Activated CD8-positive, alpha-beta T cell treated with anti-CD3 and anti-CD28 coated beads for 36 hours (primary cell): ENCODE measurements at regions not wholly inside any gene's neighbourhood (a gene's known extent, or its start where the extent isn't known, plus 50 kb on each side); places are given as distances from the start of the nearest gene placed in this dataset.

Experiments
- ATAC-seq: fragments of 200-7000 bp; cut with Tn5 transposase; one replicate; pipeline ENCODE4 v1.10.0; 2021; ENCODE audit warnings: mild to moderate bottlenecking, moderate library complexity
- CTCF ChIA-PET: fragments of 350-600 bp; sonication (Branson Sonifier 250); formaldehyde crosslinking; loops from one replicate; lab custom pipeline; 2021; ENCODE audit warnings: antibody characterized with exemption; lab: Charles Lee
- POLR2A ChIA-PET: fragments of 350-600 bp; sonication (Branson Sonifier 250); formaldehyde crosslinking; loops from one replicate; lab custom pipeline; 2021; ENCODE audit warnings: antibody characterized with exemption; lab: Charles Lee
- DNase-seq: peaks from one replicate; pipeline ENCODE4 v3.0.0-alpha.2; 2020
- H3K27ac Mint-ChIP-seq: one replicate; pipeline ENCODE4 v1.8.0; 2021; ENCODE audit warnings: mild to moderate bottlenecking, mixed read lengths
- H3K27me3 Mint-ChIP-seq: one replicate; pipeline ENCODE4 v1.8.0; 2021; ENCODE audit warnings: mixed read lengths
- H3K36me3 Mint-ChIP-seq: one replicate; pipeline ENCODE4 v1.8.0; 2021; ENCODE audit warnings: low read depth, mixed read lengths
- H3K4me1 Mint-ChIP-seq: one replicate; pipeline ENCODE4 v1.8.0; 2021; ENCODE audit warnings: low read depth, mixed read lengths
- H3K4me3 Mint-ChIP-seq: one replicate; pipeline ENCODE4 v1.8.0; 2021; ENCODE audit warnings: mild to moderate bottlenecking, moderate library complexity, mixed read lengths
- H3K9me3 Mint-ChIP-seq: one replicate; pipeline ENCODE4 v1.8.0; 2021; ENCODE audit warnings: mixed read lengths
- intact Hi-C: fragments of 100-400 bp; cut with micrococcal nuclease; formaldehyde crosslinking; loops from one replicate; pipeline ENCODE4 v1.10.0; 2022
- TF ChIP-seq, protein P1 (sequence below): fragments of 200-600 bp; IDR thresholded peaks from one replicate; pipeline ENCODE4 v1.8.0; 2022; ENCODE audit warnings: antibody characterized with exemption, mild to moderate bottlenecking

DNA sequence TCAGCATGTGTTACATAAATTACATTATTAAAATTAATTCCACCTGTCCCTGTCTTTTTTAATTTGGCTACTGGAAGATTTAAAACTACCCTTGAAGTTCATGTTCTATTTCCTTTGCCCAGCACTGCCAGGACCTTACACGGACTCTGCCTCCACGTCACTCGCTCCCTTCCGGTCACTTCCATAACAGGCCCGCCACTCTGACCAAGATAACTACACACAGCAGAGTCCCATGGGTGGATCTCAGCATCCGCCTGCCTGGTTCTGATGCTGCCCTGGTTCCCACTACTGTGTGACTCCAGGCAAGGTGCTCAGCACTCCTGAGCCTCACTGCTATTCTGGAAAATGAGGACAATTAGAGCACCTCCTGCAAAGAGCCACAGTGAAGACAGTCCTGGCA lies 153.3 kb upstream of the ERG start:
- TF ChIP-seq, protein P1, sequence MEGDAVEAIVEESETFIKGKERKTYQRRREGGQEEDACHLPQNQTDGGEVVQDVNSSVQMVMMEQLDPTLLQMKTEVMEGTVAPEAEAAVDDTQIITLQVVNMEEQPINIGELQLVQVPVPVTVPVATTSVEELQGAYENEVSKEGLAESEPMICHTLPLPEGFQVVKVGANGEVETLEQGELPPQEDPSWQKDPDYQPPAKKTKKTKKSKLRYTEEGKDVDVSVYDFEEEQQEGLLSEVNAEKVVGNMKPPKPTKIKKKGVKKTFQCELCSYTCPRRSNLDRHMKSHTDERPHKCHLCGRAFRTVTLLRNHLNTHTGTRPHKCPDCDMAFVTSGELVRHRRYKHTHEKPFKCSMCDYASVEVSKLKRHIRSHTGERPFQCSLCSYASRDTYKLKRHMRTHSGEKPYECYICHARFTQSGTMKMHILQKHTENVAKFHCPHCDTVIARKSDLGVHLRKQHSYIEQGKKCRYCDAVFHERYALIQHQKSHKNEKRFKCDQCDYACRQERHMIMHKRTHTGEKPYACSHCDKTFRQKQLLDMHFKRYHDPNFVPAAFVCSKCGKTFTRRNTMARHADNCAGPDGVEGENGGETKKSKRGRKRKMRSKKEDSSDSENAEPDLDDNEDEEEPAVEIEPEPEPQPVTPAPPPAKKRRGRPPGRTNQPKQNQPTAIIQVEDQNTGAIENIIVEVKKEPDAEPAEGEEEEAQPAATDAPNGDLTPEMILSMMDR = no peak
- H3K4me3 Mint-ChIP-seq = no peak overlapping the region
- no peaks in the 10 kb centered on the region for H3K36me3 Mint-ChIP-seq
- H3K27me3 Mint-ChIP-seq = peaks cover 18% of the 10 kb centered on the region
- POLR2A ChIA-PET = no interaction called here
- DNase-seq = no peak
- no peaks in the 10 kb centered on the region for H3K9me3 Mint-ChIP-seq
- no peak for ATAC-seq
- H3K27ac Mint-ChIP-seq = no peak overlapping the region
- H3K4me1 Mint-ChIP-seq = peaks cover 1% of the 10 kb centered on the region
- intact Hi-C loops = no loop called here
- CTCF ChIA-PET = no interaction called here

DNA sequence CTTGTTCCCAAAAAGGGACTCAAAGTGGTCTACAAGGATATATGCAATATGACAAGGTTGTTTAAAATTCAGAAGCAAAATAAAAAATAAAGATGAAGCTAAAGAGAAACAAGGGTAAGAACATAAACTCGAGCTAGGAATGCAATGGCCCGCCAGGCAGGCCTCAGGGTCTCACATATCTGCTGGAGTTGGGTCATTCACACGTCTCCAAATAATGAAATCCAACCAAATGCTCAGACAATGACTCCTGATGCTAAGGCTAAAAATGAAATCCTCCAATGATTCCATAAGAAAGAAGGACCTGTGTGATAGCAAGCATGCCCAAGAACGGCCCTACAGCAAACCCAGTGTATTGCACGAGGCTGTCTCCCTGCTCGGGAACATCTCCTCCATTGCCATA lies 153.3 kb upstream of the ETS2 start:
- H3K27ac Mint-ChIP-seq = no peak overlapping the region
- POLR2A ChIA-PET = no interaction called here
- H3K4me3 Mint-ChIP-seq = no peak overlapping the region
- TF ChIP-seq, protein P1 = no peak
- ATAC-seq (no peak), DNase-seq (no peak)
- no peaks in the 10 kb centered on the region for H3K9me3 Mint-ChIP-seq
- H3K4me1 Mint-ChIP-seq = no peaks in the 10 kb centered on the region
- CTCF ChIA-PET = no interaction called here
- H3K36me3 Mint-ChIP-seq = no peaks in the 10 kb centered on the region
- intact Hi-C loops = no loop called here
- H3K27me3 Mint-ChIP-seq = peaks cover 15% of the 10 kb centered on the region

DNA sequence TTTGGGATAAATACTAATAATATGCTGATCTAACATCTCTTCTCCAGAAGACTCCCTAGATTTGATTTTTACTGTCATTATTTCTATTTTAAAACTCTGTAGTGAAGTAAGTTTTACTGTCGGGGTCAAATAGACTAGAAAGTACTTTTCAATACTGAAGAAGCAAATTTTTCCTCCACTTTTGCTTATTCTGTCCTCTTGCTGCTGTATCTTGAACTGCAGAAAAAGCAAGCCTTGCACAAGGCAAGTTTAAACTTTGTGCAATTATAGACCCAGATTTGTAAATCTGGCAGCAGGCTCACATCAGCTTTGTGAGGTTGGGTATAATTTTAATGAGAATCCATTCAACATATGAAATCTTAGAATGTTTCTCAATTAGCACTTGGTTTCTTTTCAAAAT lies 151.1 kb upstream of the ETS2 start:
- DNase-seq = no peak
- no peaks in the 10 kb centered on the region for H3K36me3 Mint-ChIP-seq
- TF ChIP-seq, protein P1 = no peak
- peaks cover 24% of the 10 kb centered on the region for H3K27me3 Mint-ChIP-seq
- ChIA-PET POLR2A (no interaction called here), CTCF (no interaction called here)
- ATAC-seq = no peak
- no peak overlapping the region for H3K27ac Mint-ChIP-seq
- H3K9me3 Mint-ChIP-seq = no peaks in the 10 kb centered on the region
- H3K4me3 Mint-ChIP-seq = no peak overlapping the region
- intact Hi-C loops = no loop called here
- H3K4me1 Mint-ChIP-seq = no peaks in the 10 kb centered on the region

DNA sequence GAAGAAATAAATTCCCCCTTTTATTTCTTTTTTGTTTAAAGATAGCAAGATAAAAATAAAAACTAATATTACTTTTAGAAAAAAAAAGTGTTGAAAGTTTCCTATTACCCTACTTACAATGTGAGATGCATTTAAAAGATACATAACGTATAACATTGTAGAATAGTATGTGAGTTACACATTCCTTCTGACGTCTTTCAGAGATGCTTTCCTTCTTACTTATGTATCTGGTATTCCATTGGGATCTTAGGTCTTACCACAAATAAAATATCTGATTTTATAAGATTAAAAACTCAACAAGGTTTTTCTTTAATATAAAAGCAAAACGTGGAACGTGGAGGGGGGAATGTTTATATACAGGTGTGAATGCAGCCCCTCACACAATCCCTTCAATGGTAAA lies 147.2 kb upstream of the ETS2 start:
- Mint-ChIP-seq H3K9me3 (no peaks in the 10 kb centered on the region), H3K4me3 (no peak overlapping the region), H3K36me3 (no peaks in the 10 kb centered on the region), H3K4me1 (peaks cover 6% of the 10 kb centered on the region), H3K27ac (no peak overlapping the region), H3K27me3 (peaks cover 49% of the 10 kb centered on the region)
- CTCF ChIA-PET = no interaction called here
- DNase-seq (no peak), ATAC-seq (no peak)
- TF ChIP-seq, protein P1 = no peak
- POLR2A ChIA-PET = interaction anchor here (0.6 kb wide), 1 partner anchor 42 kb away, joined by 4 read pairs; no protein-coding TSS in a partner anchor
- intact Hi-C loops = no loop called here

DNA sequence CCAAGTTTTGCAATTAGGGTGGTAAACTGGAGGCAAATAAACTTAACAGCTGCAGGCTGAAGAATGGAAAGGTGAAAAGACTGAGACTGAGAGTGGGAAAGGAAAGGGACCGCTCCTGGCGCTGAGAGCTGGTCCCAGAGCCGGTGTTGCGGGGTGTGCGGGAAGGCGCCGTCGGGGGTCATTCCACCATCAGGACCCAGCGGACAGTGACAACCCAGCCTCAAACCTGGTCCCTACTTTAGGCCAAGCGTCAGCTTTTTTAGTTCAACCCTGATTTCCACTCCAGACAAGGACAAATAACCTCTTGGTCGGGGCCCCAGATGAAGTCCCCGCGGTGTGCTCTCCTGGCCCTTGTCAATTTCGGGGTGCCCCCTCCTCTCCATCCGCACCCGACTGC lies 145.8 kb upstream of the ETS2 start:
- CTCF ChIA-PET = no interaction called here
- intact Hi-C loops = no loop called here
- TF ChIP-seq, protein P1 = no peak
- ATAC-seq = no peak
- Mint-ChIP-seq H3K27me3 (peaks cover 54% of the 10 kb centered on the region), H3K9me3 (no peaks in the 10 kb centered on the region), H3K27ac (no peak overlapping the region), H3K4me1 (peaks cover 6% of the 10 kb centered on the region), H3K36me3 (no peaks in the 10 kb centered on the region), H3K4me3 (peak overlapping the region; percentile 38)
- no peak for DNase-seq
- POLR2A ChIA-PET = no interaction called here
